ENCODE measurements at regions not wholly inside any gene's neighbourhood (a gene's known extent, or its start where the extent isn't known, plus 50 kb on each side); places are given as distances from the start of the nearest gene placed in this dataset.

DNA sequence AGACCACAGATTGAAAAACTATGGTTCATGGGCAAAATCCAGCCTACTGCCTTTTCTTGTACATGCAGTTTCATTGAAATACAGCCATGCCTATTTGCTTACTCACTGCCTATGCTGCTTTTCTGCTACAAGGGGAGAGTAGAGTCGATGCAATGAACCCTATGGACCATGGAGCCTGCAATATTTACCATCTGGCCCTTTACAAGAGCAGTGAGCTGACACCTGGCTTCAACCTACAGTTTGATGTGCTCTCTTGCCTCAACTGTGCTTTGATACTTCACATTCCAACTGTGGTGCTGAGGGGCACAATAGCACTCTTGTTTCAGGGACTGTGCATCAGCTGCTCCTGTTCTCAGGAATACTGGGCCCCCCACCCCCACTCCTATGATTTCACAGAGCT, 239.5 kb upstream of the SORL1-AS1 start:
- POLR2A ChIA-PET, result no interaction called here

More for the DNA sequence above, 239.5 kb upstream of the SORL1-AS1 start:
- no peak for TF ChIP-seq ZBTB33 (IDR thresholded peaks at IDR 0.05; ENCODE audit: extremely low read depth, insufficient replicate concordance, low read length)
- TF ChIP-seq CTCF (IDR thresholded peaks at IDR 0.05 in 2 of 3, conservative IDR thresholded peaks at IDR 0.05 in 1 of 3; ENCODE audit: borderline replicate concordance in 1 of 3, insufficient read depth in 1 of 3, low read depth in 2 of 3, low read length in 2 of 3), result no peak
- no peak for TF ChIP-seq TCF7L2 (IDR thresholded peaks at IDR 0.05; ENCODE audit: borderline replicate concordance, extremely low read depth, insufficient read depth, insufficient read length)
- TF ChIP-seq CBX3 (IDR thresholded peaks at IDR 0.05; ENCODE audit: low read depth), result no peak
- TF ChIP-seq POLR2AphosphoS5 (IDR thresholded peaks at IDR 0.05; ENCODE audit: low read depth, low read length), result no peak
- no peak for TF ChIP-seq EZH2 (IDR thresholded peaks at IDR 0.05)
- TF ChIP-seq SRF (IDR thresholded peaks at IDR 0.05; ENCODE audit: low read depth), result no peak
- TF ChIP-seq, protein P1, sequence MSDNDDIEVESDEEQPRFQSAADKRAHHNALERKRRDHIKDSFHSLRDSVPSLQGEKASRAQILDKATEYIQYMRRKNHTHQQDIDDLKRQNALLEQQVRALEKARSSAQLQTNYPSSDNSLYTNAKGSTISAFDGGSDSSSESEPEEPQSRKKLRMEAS (IDR thresholded peaks at IDR 0.05), result no peak
- no peak for TF ChIP-seq RAD21 (IDR thresholded peaks at IDR 0.05; ENCODE audit: low read depth)
- TF ChIP-seq FOSL1 (IDR thresholded peaks at IDR 0.05; ENCODE audit: low read depth), result no peak
- no peak for TF ChIP-seq SIN3A (IDR thresholded peaks at IDR 0.05; ENCODE audit: low read depth)
- no peak for TF ChIP-seq JUND (IDR thresholded peaks at IDR 0.05)
- no peak for TF ChIP-seq POLR2A (IDR thresholded peaks at IDR 0.05; ENCODE audit: borderline replicate concordance, extremely low read depth, insufficient read depth, insufficient read length)
- no peak for TF ChIP-seq ELF1 (IDR thresholded peaks at IDR 0.05; ENCODE audit: borderline replicate concordance, low read depth)
- TF ChIP-seq, protein P2, sequence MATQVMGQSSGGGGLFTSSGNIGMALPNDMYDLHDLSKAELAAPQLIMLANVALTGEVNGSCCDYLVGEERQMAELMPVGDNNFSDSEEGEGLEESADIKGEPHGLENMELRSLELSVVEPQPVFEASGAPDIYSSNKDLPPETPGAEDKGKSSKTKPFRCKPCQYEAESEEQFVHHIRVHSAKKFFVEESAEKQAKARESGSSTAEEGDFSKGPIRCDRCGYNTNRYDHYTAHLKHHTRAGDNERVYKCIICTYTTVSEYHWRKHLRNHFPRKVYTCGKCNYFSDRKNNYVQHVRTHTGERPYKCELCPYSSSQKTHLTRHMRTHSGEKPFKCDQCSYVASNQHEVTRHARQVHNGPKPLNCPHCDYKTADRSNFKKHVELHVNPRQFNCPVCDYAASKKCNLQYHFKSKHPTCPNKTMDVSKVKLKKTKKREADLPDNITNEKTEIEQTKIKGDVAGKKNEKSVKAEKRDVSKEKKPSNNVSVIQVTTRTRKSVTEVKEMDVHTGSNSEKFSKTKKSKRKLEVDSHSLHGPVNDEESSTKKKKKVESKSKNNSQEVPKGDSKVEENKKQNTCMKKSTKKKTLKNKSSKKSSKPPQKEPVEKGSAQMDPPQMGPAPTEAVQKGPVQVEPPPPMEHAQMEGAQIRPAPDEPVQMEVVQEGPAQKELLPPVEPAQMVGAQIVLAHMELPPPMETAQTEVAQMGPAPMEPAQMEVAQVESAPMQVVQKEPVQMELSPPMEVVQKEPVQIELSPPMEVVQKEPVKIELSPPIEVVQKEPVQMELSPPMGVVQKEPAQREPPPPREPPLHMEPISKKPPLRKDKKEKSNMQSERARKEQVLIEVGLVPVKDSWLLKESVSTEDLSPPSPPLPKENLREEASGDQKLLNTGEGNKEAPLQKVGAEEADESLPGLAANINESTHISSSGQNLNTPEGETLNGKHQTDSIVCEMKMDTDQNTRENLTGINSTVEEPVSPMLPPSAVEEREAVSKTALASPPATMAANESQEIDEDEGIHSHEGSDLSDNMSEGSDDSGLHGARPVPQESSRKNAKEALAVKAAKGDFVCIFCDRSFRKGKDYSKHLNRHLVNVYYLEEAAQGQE (IDR thresholded peaks at IDR 0.05; ENCODE audit: low read depth), result no peak
- ChIA-PET RAD21 (ENCODE audit: low non-redundant PET in 1 of 2, low total read pairs in 2 of 2, uncharacterized antibody in 2 of 2, unreplicated experiment in 2 of 2) (no interaction called here), CTCF (no interaction called here)
- no peaks in the 10 kb centered on the region for H3K27me3 ChIP-seq (ENCODE audit: insufficient read depth, low read length)
- H3K9ac ChIP-seq (ENCODE audit: low read length), result no peak overlapping the region
- H3K4me3 ChIP-seq (replicated peaks in 1 of 2; ENCODE audit: low read depth in 1 of 2, low read length in 2 of 2), result no peak overlapping the region
- BruUV-seq (replicated peaks), result no TSS peak
- H3K9me2 ChIP-seq (ENCODE audit: insufficient read depth), result no peaks in the 10 kb centered on the region
- H3K27ac ChIP-seq (ENCODE audit: low read depth, low read length), result no peak overlapping the region; the same call in 1 of the 2 replicates
- no peak overlapping the region for H2AFZ ChIP-seq (ENCODE audit: low read depth, low read length, poor library complexity, severe bottlenecking)
- H3K36me3 ChIP-seq (ENCODE audit: control insufficient read depth in 1 of 2, insufficient read depth in 2 of 2, low read length in 2 of 2), result no peaks in the 10 kb centered on the region
- no peaks in the 10 kb centered on the region for H3K9me3 ChIP-seq (ENCODE audit: control insufficient read depth in 1 of 2, insufficient read depth in 1 of 2, low read depth in 1 of 2, low read length in 2 of 2)
- H3K79me2 ChIP-seq (ENCODE audit: insufficient read depth, low read length), result no peaks in the 10 kb centered on the region
- H3K4me1 ChIP-seq (ENCODE audit: control insufficient read depth in 1 of 2, insufficient read depth in 2 of 2, low read length in 2 of 2), result peaks cover 26 to 47% of the 10 kb centered on the region in 2 experiments
- no peaks in the 10 kb centered on the region for H4K20me1 ChIP-seq (ENCODE audit: insufficient read depth)
- peak overlapping the region; percentile 2; the same call in 1 of the 2 replicates for H3K4me2 ChIP-seq (ENCODE audit: low read length)
- intact Hi-C loops (cut with micrococcal nuclease), result no loop called here
- ATAC-seq (no peak), DNase-seq (ENCODE audit: low read depth, low spot score) (no peak)

Data from HCT116 (cell line).